Adrenal gland (tissue), 9 donors: ENCODE measurements at regions not wholly inside any gene's neighbourhood (a gene's known extent, or its start where the extent isn't known, plus 50 kb on each side); places are given as distances from the start of the nearest gene placed in this dataset.

ENCODE experiments used
- DNase-seq, 7 donors: peaks; one replicate each; pipeline ENCODE4 v3.0.0-alpha.2; 2019 to 2020
- H3K27ac ChIP-seq, 5 donors: fragments of 200-600 bp; sonication (generic) in 4 of 5; 1 replicate in 3 of 5; 2 replicates in 2 of 5; pipeline versions ENCODE4 v1.5.1 to v1.8.0; 2016 to 2020; ENCODE audit warnings: mild to moderate bottlenecking in 1 of 5
- H3K27me3 ChIP-seq: fragments of 200-600 bp; 2 replicates; pipeline ENCODE4 v1.8.0; 2021
- H3K36me3 ChIP-seq, 2 donors: fragments of 200-600 bp; replicated peaks in 1 of 2; 1 replicate in 1 of 2; 2 replicates in 1 of 2; pipeline versions ENCODE4 v1.5.1 to v1.8.0; 2018 to 2022
- H3K4me1 ChIP-seq, 2 donors: fragments of 200-600 bp; replicated peaks in 1 of 2; 1 replicate in 1 of 2; 2 replicates in 1 of 2; pipeline versions ENCODE4 v1.5.1 to v1.8.0; 2018 to 2021
- H3K4me3 ChIP-seq, 4 donors: fragments of 200-600 bp; sonication (generic) in 3 of 4; one replicate each; pipeline ENCODE4 v1.5.1; 2016 to 2018
- H3K9me3 ChIP-seq, 3 donors: fragments of 200-600 bp; sonication (generic) in 1 of 3; replicated peaks in 1 of 3; 1 replicate in 2 of 3; 2 replicates in 1 of 3; pipeline versions ENCODE4 v1.5.1 to v1.8.0; 2016 to 2021
- CTCF ChIP-seq, 6 experiments: fragments of 450-650 bp in 4 of 6; fragments of 200-600 bp in 2 of 6; sonication (generic) in 1 of 6; IDR thresholded peaks; 1 replicate in 5 of 6; 2 replicates in 1 of 6; pipeline versions ENCODE4 v1.5.1 to v1.8.0; 2016 to 2021; ENCODE audit warnings: antibody characterized with exemption in 6 of 6, mild to moderate bottlenecking in 2 of 6, moderate library complexity in 1 of 6
- POLR2A ChIP-seq, 2 donors: fragments of 450-650 bp; IDR thresholded peaks; one replicate each; pipeline ENCODE4 v1.6.1; 2017; ENCODE audit warnings: antibody characterized with exemption in 2 of 2, mild to moderate bottlenecking in 2 of 2, moderate library complexity in 1 of 2
- WGBS, 4 donors: extraction: QIAGEN DNeasy Blood & Tissue Kit in 2 of 4; methylation state at CpG; one replicate each; pipeline versions ENCODE4 v1.1.5 to v1.1.7; 2013 to 2017; 5-methylcytosine and 5-hydroxymethylcytosine counted together
- intact Hi-C, 2 donors: fragments of 100-400 bp; cut with DNase I; formaldehyde crosslinking; loops; one replicate each; pipeline versions ENCODE4 v1.14.1 to v1.15.0; 2022 to 2023
- donor health status: healthy with polysubstance abuse.
- donor health status: Bipolar disorder and iron deficiency.
- donor health status: DM: yes; HTN: yes; CAD: no.
- donor health status: DM: no; HTN: no; CAD: no.
- donor health status: DM: no; HTN: no; CAD: no.

GRCh38 chr4:65033899-65034298 lies 624.6 kb upstream of the TECRL start:
- Histone ChIP-seq H3K27me3 (no peaks in the 10 kb centered on the region), H3K4me3 (no peak overlapping the region), H3K36me3 (no peaks in the 10 kb centered on the region), H3K27ac (no peak overlapping the region), H3K9me3 (no peaks in the 10 kb centered on the region), H3K4me1 (no peaks in the 10 kb centered on the region)
- intact Hi-C loops: no loop called here
- TF ChIP-seq POLR2A (IDR thresholded peaks at IDR 0.05): no peak
- TF ChIP-seq CTCF (IDR thresholded peaks at IDR 0.05): no peak
- DNase-seq: no peak
- WGBS, 4 donors: 49 to 57% (median 53%) methylated on average over 2 of the region's 2 CpGs

- 81 to 86% (median 84%) methylated on average over 3 of the region's 3 CpGs for WGBS, 4 donors
- TF ChIP-seq POLR2A (IDR thresholded peaks at IDR 0.05) (no peak), CTCF (IDR thresholded peaks at IDR 0.05) (no peak)
- H3K4me1 ChIP-seq: no peaks in the 10 kb centered on the region
Observed at GRCh38 chr4:65028592-65028991, 619.3 kb upstream of the TECRL start.

GRCh38 chr4:65023883-65024670 lies 614.8 kb upstream of the TECRL start:
- H3K9me3 ChIP-seq: no peaks in the 10 kb centered on the region
- 37 to 56% (median 50%) methylated on average over 3 of the region's 3 CpGs for WGBS, 4 donors
- H3K36me3 ChIP-seq: no peaks in the 10 kb centered on the region
- intact Hi-C loops: no loop called here
- TF ChIP-seq POLR2A (IDR thresholded peaks at IDR 0.05) (no peak), CTCF (IDR thresholded peaks at IDR 0.05) (no peak)
- no peak for DNase-seq
- H3K27me3 ChIP-seq: no peaks in the 10 kb centered on the region
- no peak overlapping the region for H3K4me3 ChIP-seq
- no peak overlapping the region for H3K27ac ChIP-seq
- H3K4me1 ChIP-seq: no peaks in the 10 kb centered on the region

More at GRCh38 chr4:65028592-65028991, 619.3 kb upstream of the TECRL start:
- H3K27ac ChIP-seq: no peak overlapping the region
- H3K27me3 ChIP-seq: no peaks in the 10 kb centered on the region
- DNase-seq: no peak
- no peak overlapping the region for H3K4me3 ChIP-seq
- intact Hi-C loops: no loop called here
- no peaks in the 10 kb centered on the region for H3K9me3 ChIP-seq
- no peaks in the 10 kb centered on the region for H3K36me3 ChIP-seq

- 37 to 44% (median 39%) methylated on average over 6 of the region's 6 CpGs for WGBS, 4 donors
- DNase-seq: no peak
- intact Hi-C loops: no loop called here
- Histone ChIP-seq H3K36me3 (no peaks in the 10 kb centered on the region), H3K27me3 (no peaks in the 10 kb centered on the region), H3K4me1 (no peaks in the 10 kb centered on the region), H3K4me3 (no peak overlapping the region), H3K9me3 (no peaks in the 10 kb centered on the region), H3K27ac (no peak overlapping the region)
- TF ChIP-seq CTCF (IDR thresholded peaks at IDR 0.05): no peak
- TF ChIP-seq POLR2A (IDR thresholded peaks at IDR 0.05): no peak
Observed at GRCh38 chr4:65023081-65023480, 613.8 kb upstream of the TECRL start.
